ENCODE measurements at regions not wholly inside any gene's neighbourhood (a gene's known extent, or its start where the extent isn't known, plus 50 kb on each side); places are given as distances from the start of the nearest gene placed in this dataset.
A peak's percentile ranks its signal among the peaks of the same experiment; 100 is the strongest.

DNA sequence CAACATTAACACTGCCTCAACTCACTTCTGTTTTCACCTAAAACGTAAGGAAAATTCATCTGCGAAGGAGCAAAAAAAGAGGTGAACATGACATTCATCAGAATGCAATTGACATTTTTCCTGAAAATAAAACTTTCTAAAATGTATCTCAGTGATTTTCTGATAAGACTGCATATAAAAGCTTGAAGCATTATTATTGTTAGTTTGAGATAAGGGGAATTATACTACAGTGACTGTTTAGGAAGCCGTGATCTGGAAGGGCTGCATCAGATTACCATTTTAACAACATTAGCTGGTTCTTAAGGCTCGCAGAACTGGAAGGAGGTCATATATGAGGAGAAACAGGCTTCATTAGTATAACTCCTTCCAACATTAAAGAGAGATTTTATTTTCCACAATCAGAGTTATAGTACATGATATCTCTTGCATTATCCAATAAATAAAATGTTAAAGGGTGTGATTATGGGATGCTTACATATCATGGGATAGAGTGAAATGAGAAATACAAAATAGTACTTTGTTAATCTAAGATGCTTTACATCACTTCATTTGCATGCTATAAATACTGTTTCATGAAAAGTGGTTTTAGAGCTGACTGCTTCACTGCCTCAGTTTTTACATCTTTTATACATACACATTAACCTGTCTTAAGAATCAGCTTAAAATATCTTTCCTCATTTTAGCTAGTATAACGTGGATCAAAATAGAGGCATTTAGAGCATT, 1820.1 kb upstream of the TENM3 start:
- no peak overlapping the region for H3K4me3 ChIP-seq (ENCODE audit: low read depth, low read length)
- no peak for DNase-seq (ENCODE audit: low read depth)
- TF ChIP-seq, protein P1, sequence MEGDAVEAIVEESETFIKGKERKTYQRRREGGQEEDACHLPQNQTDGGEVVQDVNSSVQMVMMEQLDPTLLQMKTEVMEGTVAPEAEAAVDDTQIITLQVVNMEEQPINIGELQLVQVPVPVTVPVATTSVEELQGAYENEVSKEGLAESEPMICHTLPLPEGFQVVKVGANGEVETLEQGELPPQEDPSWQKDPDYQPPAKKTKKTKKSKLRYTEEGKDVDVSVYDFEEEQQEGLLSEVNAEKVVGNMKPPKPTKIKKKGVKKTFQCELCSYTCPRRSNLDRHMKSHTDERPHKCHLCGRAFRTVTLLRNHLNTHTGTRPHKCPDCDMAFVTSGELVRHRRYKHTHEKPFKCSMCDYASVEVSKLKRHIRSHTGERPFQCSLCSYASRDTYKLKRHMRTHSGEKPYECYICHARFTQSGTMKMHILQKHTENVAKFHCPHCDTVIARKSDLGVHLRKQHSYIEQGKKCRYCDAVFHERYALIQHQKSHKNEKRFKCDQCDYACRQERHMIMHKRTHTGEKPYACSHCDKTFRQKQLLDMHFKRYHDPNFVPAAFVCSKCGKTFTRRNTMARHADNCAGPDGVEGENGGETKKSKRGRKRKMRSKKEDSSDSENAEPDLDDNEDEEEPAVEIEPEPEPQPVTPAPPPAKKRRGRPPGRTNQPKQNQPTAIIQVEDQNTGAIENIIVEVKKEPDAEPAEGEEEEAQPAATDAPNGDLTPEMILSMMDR (conservative IDR thresholded peaks at IDR 0.05; ENCODE audit: low read depth, low read length), result no peak

DNA sequence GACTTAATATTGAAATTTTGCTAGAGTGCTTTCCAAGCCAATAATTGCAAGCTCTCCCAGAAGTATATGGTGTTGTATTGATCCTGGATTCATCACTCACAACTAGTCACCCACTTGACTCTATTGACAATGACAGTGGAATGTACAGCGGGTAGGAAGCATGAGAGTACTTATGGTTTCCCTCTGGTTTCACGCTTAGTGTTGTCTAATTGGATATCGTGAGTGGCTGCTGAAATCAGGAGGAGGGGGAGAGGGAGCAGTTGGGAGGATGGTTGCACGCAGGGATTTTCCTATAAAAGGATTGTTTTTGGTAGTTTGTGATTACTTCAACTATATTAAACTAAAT, 1819.5 kb upstream of the TENM3 start:
- no peak overlapping the region for H3K4me3 ChIP-seq (ENCODE audit: low read depth, low read length)
- TF ChIP-seq, protein P1 (conservative IDR thresholded peaks at IDR 0.05; ENCODE audit: low read depth, low read length), result no peak
- DNase-seq (ENCODE audit: low read depth), result no peak

DNA sequence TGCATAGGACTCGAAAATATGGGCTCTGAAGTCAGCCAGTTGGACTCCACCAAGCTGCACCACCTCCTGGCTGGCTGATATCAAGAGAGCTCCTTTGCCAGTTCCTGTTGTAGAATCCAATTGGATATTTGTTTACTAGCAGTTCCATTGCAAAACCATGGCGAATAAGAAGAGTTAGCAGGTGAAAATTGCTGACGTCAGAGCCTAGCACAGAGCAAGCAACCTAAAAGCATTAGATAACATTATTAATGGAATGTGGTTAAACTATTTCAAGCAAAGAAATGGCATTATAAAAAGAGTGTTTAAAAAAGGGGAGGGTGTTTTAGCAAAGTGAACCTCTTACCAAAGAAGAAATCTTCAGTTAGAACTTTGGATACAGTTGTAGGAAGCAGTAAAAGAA, 1816.3 kb upstream of the TENM3 start:
- no peak for DNase-seq (ENCODE audit: low read depth)
- TF ChIP-seq, protein P1 (conservative IDR thresholded peaks at IDR 0.05; ENCODE audit: low read depth, low read length), result no peak
- H3K4me3 ChIP-seq (ENCODE audit: low read depth, low read length), result no peak overlapping the region

DNA sequence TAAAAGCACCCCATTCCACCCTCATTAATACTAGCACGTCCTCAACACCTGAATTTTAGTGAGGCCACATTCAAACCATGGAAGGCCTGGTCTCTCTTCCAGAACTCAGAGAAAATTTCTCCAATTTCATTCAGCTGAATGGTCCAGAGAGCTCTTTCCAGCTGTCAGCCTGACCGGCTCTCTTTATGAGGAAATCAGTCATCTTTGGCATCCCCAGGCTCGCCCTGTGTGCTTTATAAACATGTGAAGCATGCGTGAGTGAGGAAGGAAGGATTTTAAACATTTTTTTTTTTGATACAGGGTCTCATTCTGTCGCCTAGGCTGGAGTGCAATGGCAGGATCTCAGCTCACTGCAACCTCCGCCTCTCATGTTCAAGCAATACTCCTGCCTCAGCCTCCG, 1812.9 kb upstream of the TENM3 start:
- TF ChIP-seq, protein P1 (conservative IDR thresholded peaks at IDR 0.05; ENCODE audit: low read depth, low read length), result no peak
- no peak for DNase-seq (ENCODE audit: low read depth)
- H3K4me3 ChIP-seq (ENCODE audit: low read depth, low read length), result no peak overlapping the region

DNA sequence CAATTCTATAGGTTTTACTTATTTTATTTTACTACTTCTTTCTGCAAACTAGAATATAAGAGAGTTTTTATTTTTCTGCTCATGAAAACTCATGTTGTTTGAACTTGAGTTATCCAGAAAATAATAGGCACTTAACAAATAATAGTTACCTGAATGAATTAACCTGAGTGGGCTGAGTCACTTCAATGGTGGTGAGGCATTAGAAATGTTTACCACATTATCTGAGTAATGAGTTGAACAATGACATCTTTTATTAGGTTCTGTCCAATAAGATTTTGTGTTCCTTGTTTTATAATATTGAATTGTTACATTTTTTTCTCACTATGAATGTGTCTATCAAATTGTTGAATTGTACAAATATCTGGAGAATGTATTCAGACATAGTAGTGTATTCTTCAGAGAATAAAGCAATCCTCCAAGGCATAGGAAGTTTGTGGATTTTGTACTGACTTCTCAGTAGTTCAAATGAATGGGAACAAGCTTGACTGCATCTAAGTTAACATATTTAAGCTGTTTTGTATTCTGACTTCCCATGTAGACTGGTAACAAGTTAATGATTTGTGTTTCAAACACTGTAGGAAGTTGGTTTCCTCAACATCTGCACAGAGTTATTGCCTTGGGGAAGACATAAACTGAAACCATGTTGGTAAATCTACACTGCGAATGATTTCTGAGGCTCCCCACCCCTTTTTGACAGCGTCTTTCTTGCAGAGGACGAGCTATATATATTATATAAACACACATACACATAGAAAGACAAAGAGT, 1808.9 kb upstream of the TENM3 start:
- TF ChIP-seq, protein P1 (conservative IDR thresholded peaks at IDR 0.05; ENCODE audit: low read depth, low read length), result no peak
- peak; percentile 38 for DNase-seq (ENCODE audit: low read depth)
- H3K4me3 ChIP-seq (ENCODE audit: low read depth, low read length), result peak overlapping the region; percentile 17

DNA sequence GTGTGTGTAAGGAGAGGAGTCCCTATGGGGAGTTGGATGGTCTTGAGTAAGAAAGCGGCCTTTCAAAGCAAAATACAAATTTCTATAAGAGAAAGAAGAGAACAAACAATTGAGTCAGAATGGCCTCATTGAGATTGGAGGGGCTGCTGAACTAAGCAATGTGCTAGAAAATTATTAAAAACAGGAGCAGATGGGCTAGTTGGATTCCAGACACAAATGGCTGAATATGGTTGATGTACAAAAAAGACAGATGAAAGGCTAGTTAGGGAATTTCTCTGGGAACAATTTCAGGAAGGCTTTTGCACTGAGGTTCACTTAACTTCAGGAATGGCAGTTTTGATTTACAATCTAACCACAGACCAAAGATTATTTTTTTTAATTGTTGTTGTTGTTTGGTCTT, 1806.8 kb upstream of the TENM3 start:
- TF ChIP-seq, protein P1 (conservative IDR thresholded peaks at IDR 0.05; ENCODE audit: low read depth, low read length), result no peak
- no peak overlapping the region for H3K4me3 ChIP-seq (ENCODE audit: low read depth, low read length)
- no peak for DNase-seq (ENCODE audit: low read depth)

All from epithelial cell of proximal tubule (primary cell).